HG03460 (cell line): ENCODE measurements at regions not wholly inside any gene's neighbourhood (a gene's known extent, or its start where the extent isn't known, plus 50 kb on each side); places are given as distances from the start of the nearest gene placed in this dataset.

ENCODE experiments used
- ATAC-seq: cut with Tn5 transposase; IDR thresholded peaks from one replicate; pipeline ENCODE4 v1.9.1; 2021; ENCODE audit not compliant: unreplicated experiment

GRCh38 chr6:98280492-98280891 lies 553.9 kb upstream of the POU3F2 start:
- ATAC-seq = no peak

- ATAC-seq = no peak
Observed at GRCh38 chr6:98286620-98287019, 547.8 kb upstream of the POU3F2 start.

- ATAC-seq = no peak
Observed at GRCh38 chr6:98287876-98288275, 546.5 kb upstream of the POU3F2 start.

GRCh38 chr6:98292810-98293209 lies 541.6 kb upstream of the POU3F2 start:
- no peak for ATAC-seq

- ATAC-seq = no peak
Observed at GRCh38 chr6:98295515-98296175, 538.7 kb upstream of the POU3F2 start.

DNA sequence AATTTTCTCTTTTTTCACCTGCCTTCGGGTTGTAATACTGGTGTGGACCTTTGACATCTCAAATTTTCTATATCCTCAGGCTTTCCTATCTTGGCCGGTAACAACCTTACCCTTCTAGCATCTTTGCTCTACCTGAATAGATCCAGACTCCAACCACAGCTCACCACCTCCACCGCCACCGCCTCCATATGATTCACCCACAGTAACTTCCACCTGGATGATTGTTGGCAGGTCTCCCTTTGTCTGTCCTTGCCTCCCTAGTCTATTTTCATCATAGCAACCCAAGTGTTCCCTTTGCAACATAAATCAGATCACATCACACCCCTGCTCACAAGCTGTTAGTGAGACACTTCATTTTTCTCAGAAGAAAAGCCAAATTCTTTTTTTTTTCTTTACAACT lies 525.8 kb upstream of the POU3F2 start:
- no peak for ATAC-seq

DNA sequence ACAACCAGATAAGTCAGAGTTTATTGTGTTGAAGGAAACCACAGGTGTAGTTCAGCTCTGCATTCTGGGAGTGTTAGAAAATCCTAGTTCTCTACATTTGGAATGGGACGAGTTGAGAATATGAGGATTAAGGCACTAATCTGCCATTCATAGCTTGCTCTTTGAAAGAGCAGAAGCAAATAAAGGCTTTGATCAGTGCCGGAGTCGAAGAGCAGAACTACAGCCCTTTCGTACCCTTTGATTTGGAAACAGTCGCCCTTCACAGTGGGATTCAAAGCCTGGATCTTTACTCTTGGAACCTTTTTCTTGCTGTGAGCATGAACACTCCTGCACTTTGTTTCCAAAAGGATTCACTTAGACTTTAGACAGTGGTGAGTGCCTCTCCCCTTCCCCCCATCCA lies 523.9 kb upstream of the POU3F2 start:
- ATAC-seq = no peak

DNA sequence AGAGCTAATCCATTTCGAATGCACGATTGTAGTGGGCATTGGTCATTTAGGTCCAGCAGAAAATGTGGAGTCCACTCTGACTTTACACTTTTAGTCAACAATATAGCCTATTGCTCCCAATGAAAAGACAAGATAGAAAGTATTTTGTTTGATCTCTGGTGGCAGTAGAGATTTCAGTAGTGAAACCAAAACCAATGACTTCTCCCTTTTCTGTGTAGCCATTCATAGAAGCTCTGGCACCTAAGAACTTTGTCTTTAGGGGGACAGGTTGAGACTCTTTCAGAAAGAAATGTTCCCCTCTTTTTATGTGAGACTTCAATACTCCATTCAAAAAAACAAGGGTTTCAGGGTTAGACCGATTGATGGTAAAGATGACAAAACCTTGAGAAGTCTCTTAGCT lies 510.8 kb upstream of the POU3F2 start:
- peak; percentile 92 for ATAC-seq

DNA sequence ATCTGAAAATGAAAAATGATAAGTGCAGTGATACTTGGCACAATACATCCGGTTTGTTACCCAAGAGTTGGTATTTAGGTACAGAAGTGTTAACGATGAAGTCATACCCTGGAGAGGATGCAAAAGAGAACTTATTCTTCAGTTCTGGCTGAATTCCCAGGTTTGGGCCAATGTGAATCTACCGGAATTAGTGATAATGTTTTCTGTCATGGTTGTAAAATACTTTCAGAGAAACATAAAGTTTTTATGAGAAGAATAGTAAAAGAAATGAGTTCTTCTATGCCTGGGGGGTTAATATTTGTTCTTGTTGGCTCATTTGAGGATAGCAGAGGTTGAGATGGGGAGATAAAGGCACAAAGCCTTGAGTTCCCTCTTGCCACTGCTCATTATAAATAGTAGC lies 509.9 kb upstream of the POU3F2 start:
- ATAC-seq = no peak

DNA sequence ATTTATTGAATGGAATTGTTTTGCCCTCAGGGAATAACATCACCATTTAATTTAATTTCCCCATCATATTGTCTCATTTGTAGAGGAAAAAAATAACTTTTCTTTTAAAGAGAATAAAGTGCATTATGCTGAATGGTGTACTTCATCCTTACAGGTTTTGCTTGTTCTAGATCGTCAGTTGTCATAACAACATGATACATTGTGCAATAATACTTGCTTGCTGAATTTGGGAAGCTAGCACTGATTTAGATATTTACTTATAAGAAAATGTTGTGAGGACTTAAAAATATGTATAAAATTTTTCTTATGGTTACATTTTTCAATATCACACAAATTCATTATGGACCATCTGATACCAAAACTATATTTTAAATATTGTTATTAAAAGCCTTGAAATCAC lies 509.0 kb upstream of the POU3F2 start:
- ATAC-seq = no peak

GRCh38 chr6:98333273-98333672 lies 501.1 kb upstream of the POU3F2 start:
- no peak for ATAC-seq

- ATAC-seq = no peak
Observed at GRCh38 chr6:98335594-98335993, 498.8 kb upstream of the POU3F2 start.

DNA sequence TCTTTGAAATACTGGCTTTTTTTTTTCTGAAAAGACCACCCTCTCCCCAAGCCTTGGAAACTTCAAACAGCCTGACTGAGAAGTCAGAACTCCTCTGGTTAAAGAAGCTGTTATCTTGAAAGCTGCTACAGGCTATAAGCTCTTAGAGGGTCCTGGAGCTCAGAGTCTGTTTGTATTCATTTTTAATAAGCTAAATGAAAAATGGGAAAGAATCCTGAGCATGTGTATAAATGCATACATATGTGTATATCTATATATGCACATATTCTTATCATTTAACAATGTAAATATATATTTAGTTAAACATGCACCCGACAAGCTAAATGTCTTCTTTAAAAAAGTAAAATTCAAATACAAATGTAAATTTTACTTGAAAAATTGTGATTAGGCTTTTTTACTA lies 494.9 kb upstream of the POU3F2 start:
- no peak for ATAC-seq

GRCh38 chr6:98343004-98343403 lies 491.4 kb upstream of the POU3F2 start:
- no peak for ATAC-seq

GRCh38 chr6:98343797-98344196 lies 490.6 kb upstream of the POU3F2 start:
- ATAC-seq = no peak

DNA sequence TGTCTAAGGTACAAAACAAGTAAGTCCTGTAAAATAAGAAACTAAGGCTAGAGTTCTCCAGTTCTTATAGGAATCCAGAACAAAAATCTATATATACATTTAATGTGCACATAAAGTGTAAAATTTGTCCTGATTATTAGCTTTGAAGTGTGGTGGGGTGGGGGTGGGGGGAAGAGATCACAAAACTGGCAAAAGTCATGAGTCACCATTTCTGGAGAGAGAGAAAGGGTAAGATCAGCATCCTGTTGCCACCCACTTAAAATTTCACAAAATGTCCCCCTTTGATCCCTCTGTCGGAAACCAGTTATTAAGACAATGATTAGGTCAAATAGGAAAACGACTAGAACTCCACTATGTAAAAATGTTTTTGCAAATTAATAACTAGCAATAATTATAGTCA lies 482.0 kb upstream of the POU3F2 start:
- ATAC-seq = no peak

- ATAC-seq = no peak
Observed at GRCh38 chr6:98358173-98358572, 476.2 kb upstream of the POU3F2 start.

DNA sequence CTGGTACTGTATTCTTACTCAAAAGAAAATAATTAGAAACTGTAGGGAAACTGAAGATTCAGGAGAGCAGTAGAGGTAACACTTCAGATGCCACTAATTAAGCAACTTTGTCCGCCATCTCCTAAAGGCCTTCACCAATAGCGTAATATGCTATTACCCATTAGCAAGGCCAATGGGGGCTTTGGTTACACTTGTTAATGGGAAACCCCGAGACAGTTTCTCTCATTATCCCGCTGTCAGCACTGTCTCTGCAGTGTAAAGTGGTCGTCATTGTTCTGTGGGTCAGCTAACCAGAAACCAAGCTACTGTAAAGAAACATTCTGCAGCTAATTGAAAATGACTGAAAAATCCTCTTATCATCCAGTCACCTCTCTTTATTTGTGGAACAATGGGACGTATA lies 468.0 kb upstream of the POU3F2 start:
- no peak for ATAC-seq

- ATAC-seq = no peak
Observed at GRCh38 chr6:98380589-98380988, 453.8 kb upstream of the POU3F2 start.

GRCh38 chr6:98382246-98382645 lies 452.1 kb upstream of the POU3F2 start:
- no peak for ATAC-seq

DNA sequence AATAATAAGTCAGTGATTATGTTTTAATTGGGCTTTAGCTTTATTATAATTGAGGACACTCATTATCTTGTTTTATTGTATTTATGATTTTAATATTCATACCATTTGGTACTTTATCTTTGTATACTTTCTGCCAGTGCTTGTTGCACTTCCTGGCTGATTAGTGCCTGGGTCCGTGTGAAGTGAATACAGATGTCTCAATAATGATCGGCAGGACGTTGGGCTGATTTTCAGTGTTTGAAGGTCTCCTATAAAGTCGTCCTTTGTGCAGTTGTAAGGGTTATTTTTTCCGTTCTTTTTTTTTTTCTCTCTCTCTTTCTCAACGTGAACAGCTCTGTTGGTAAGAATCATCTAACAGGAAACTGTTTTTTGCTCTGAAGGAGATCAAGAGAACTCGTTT lies 450.0 kb upstream of the POU3F2 start:
- no peak for ATAC-seq

- no peak for ATAC-seq
Observed at GRCh38 chr6:98384801-98385200, 449.6 kb upstream of the POU3F2 start.

- no peak for ATAC-seq
Observed at GRCh38 chr6:98395610-98396166, 438.7 kb upstream of the POU3F2 start.
